ENCODE measurements at regions not wholly inside any gene's neighbourhood (a gene's known extent, or its start where the extent isn't known, plus 50 kb on each side); places are given as distances from the start of the nearest gene placed in this dataset.
"Not testable (repeated sequence)": the region's sequence is repeated elsewhere in the genome, so short reads cannot be mapped to it uniquely, and the experiment has no call there.

GRCh38 chr2:36163520-36164254, 191.9 kb upstream of the CRIM1 start:
- no peak for DNase-seq (ENCODE audit: low spot score)

GRCh38 chr2:36157093-36157492, 198.5 kb upstream of the CRIM1 start:
- DNase-seq (ENCODE audit: low spot score) = not testable (repeated sequence)

GRCh38 chr2:36147670-36148390, 207.7 kb upstream of the CRIM1 start:
- no peak for DNase-seq (ENCODE audit: low spot score)

- no peak for DNase-seq (ENCODE audit: low spot score)
Observed at GRCh38 chr2:36146765-36147164, 208.8 kb upstream of the CRIM1 start.

GRCh38 chr2:36140391-36140790, 215.2 kb upstream of the CRIM1 start:
- DNase-seq (ENCODE audit: low spot score) = no peak

- DNase-seq (ENCODE audit: low spot score) = no peak
Observed at GRCh38 chr2:36137612-36138011, 218.0 kb upstream of the CRIM1 start.

- DNase-seq (ENCODE audit: low spot score) = no peak
Observed at GRCh38 chr2:36134281-36134680, 221.3 kb upstream of the CRIM1 start.

- DNase-seq (ENCODE audit: low spot score) = no peak
Observed at GRCh38 chr2:36128359-36128758, 227.2 kb upstream of the CRIM1 start.

- no peak for DNase-seq (ENCODE audit: low spot score)
Observed at GRCh38 chr2:36125702-36126101, 229.9 kb upstream of the CRIM1 start.

GRCh38 chr2:36123995-36124394, 231.6 kb upstream of the CRIM1 start:
- DNase-seq (ENCODE audit: low spot score) = no peak

- no peak for DNase-seq (ENCODE audit: low spot score)
Observed at GRCh38 chr2:36097022-36097421, 258.6 kb upstream of the CRIM1 start.

GRCh38 chr2:36091844-36092741, 263.5 kb upstream of the CRIM1 start:
- DNase-seq (ENCODE audit: low spot score) = not testable (repeated sequence)

GRCh38 chr2:36088716-36089328, 266.8 kb upstream of the CRIM1 start:
- no peak for DNase-seq (ENCODE audit: low spot score)

- no peak for DNase-seq (ENCODE audit: low spot score)
Observed at GRCh38 chr2:36087344-36087743, 268.2 kb upstream of the CRIM1 start.

- no peak for DNase-seq (ENCODE audit: low spot score)
Observed at GRCh38 chr2:36079793-36080192, 275.8 kb upstream of the CRIM1 start.

- no peak for DNase-seq (ENCODE audit: low spot score)
Observed at GRCh38 chr2:36074008-36074407, 281.6 kb upstream of the CRIM1 start.

- no peak for DNase-seq (ENCODE audit: low spot score)
Observed at GRCh38 chr2:36071698-36072097, 283.9 kb upstream of the CRIM1 start.

GRCh38 chr2:36069074-36069473, 286.5 kb upstream of the CRIM1 start:
- no peak for DNase-seq (ENCODE audit: low spot score)

GRCh38 chr2:36068086-36068485, 287.5 kb upstream of the CRIM1 start:
- no peak for DNase-seq (ENCODE audit: low spot score)

- DNase-seq (ENCODE audit: low spot score) = no peak
Observed at GRCh38 chr2:36060133-36060532, 295.4 kb upstream of the CRIM1 start.

- no peak for DNase-seq (ENCODE audit: low spot score)
Observed at GRCh38 chr2:36059691-36060090, 295.9 kb upstream of the CRIM1 start.

GRCh38 chr2:36058953-36059352, 296.6 kb upstream of the CRIM1 start:
- DNase-seq (ENCODE audit: low spot score) = no peak
